ENCODE measurements at regions not wholly inside any gene's neighbourhood (a gene's known extent, or its start where the extent isn't known, plus 50 kb on each side); places are given as distances from the start of the nearest gene placed in this dataset.

- DNase-seq (ENCODE audit: low read depth in 2 of 2) = no peak
Measured at GRCh38 chr13:106241974-106242953, 293.2 kb downstream of the EFNB2 start.

- no peak for DNase-seq (ENCODE audit: low read depth in 2 of 2)
Measured at GRCh38 chr13:106238690-106239089, 296.8 kb downstream of the EFNB2 start.

- no peak for DNase-seq (ENCODE audit: low read depth in 2 of 2)
Measured at GRCh38 chr13:106234636-106235035, 300.8 kb downstream of the EFNB2 start.

GRCh38 chr13:106233134-106233735 lies 302.2 kb downstream of the EFNB2 start:
- DNase-seq (ENCODE audit: low read depth in 2 of 2) = no peak

- DNase-seq (ENCODE audit: low read depth in 2 of 2) = no peak
Measured at GRCh38 chr13:106232681-106233080, 302.8 kb downstream of the EFNB2 start.

GRCh38 chr13:106230450-106230849 lies 305.0 kb downstream of the EFNB2 start:
- no peak for DNase-seq (ENCODE audit: low read depth in 2 of 2)

- no peak for DNase-seq (ENCODE audit: low read depth in 2 of 2)
Measured at GRCh38 chr13:106225126-106225525, 310.3 kb downstream of the EFNB2 start.

GRCh38 chr13:106220211-106220610 lies 315.3 kb downstream of the EFNB2 start:
- no peak for DNase-seq (ENCODE audit: low read depth in 2 of 2)

GRCh38 chr13:106213028-106213757 lies 322.3 kb downstream of the EFNB2 start:
- no peak for DNase-seq (ENCODE audit: low read depth in 2 of 2)

GRCh38 chr13:106212386-106213010 lies 323.0 kb downstream of the EFNB2 start:
- no peak for DNase-seq (ENCODE audit: low read depth in 2 of 2)

GRCh38 chr13:106210324-106210723 lies 325.1 kb downstream of the EFNB2 start:
- no peak for DNase-seq (ENCODE audit: low read depth in 2 of 2)

GRCh38 chr13:106205871-106206270 lies 329.6 kb downstream of the EFNB2 start:
- DNase-seq (ENCODE audit: low read depth in 2 of 2) = no peak

GRCh38 chr13:106197496-106197895 lies 338.0 kb downstream of the EFNB2 start:
- DNase-seq (ENCODE audit: low read depth in 2 of 2) = no peak

- DNase-seq (ENCODE audit: low read depth in 2 of 2) = no peak
Measured at GRCh38 chr13:106187501-106188095, 347.9 kb downstream of the EFNB2 start.

GRCh38 chr13:106187101-106187500 lies 348.4 kb downstream of the EFNB2 start:
- no peak for DNase-seq (ENCODE audit: low read depth in 2 of 2)

- no peak for DNase-seq (ENCODE audit: low read depth in 2 of 2)
Measured at GRCh38 chr13:106186366-106187030, 349.0 kb downstream of the EFNB2 start.

- no peak for DNase-seq (ENCODE audit: low read depth in 2 of 2)
Measured at GRCh38 chr13:106184790-106185189, 350.7 kb downstream of the EFNB2 start.

GRCh38 chr13:106183410-106184065 lies 351.9 kb downstream of the EFNB2 start:
- DNase-seq (ENCODE audit: low read depth in 2 of 2) = no peak

- DNase-seq (ENCODE audit: low read depth in 2 of 2) = no peak
Measured at GRCh38 chr13:106182404-106182803, 353.1 kb downstream of the EFNB2 start.

- no peak for DNase-seq (ENCODE audit: low read depth in 2 of 2)
Measured at GRCh38 chr13:106178816-106179215, 356.6 kb downstream of the EFNB2 start.

Measured in stimulated activated CD8-positive, alpha-beta memory T cell treated with anti-CD3 and anti-CD28 coated beads, Interleukin-15, amount 100 ng/mL, for 4 hours (primary cell).